ENCODE measurements at regions not wholly inside any gene's neighbourhood (a gene's known extent, or its start where the extent isn't known, plus 50 kb on each side); places are given as distances from the start of the nearest gene placed in this dataset.

GRCh38 chr15:47292638-47293190 is 424.6 kb upstream of the SEMA6D start:
- TF ChIP-seq POLR2A (IDR thresholded peaks at IDR 0.05; ENCODE audit: extremely low read depth, insufficient read length), result no peak
- no peak for TF ChIP-seq CTCF (IDR thresholded peaks at IDR 0.05; ENCODE audit: low read depth, low read length)
- no peak for TF ChIP-seq MYC (IDR thresholded peaks at IDR 0.05; ENCODE audit: low read depth, low read length)
